GM12892 (cell line): ENCODE measurements at regions not wholly inside any gene's neighbourhood (a gene's known extent, or its start where the extent isn't known, plus 50 kb on each side); places are given as distances from the start of the nearest gene placed in this dataset.

Experiments
- POLR2A ChIP-seq: IDR thresholded peaks from 2 replicates; pipeline ENCODE4 v1.6.1; 2011; ENCODE audit warnings: low read depth, low read length, control low read depth
- POLR2AphosphoS5 ChIP-seq: IDR thresholded peaks from 2 replicates; pipeline ENCODE4 v1.6.1; 2011; ENCODE audit warnings: low read depth, low read length, control low read depth
- TAF1 ChIP-seq: IDR thresholded peaks from 2 replicates; pipeline ENCODE4 v1.6.1; 2011; ENCODE audit warnings: low read depth, mild to moderate bottlenecking, control low read depth, low read length, borderline replicate concordance

DNA sequence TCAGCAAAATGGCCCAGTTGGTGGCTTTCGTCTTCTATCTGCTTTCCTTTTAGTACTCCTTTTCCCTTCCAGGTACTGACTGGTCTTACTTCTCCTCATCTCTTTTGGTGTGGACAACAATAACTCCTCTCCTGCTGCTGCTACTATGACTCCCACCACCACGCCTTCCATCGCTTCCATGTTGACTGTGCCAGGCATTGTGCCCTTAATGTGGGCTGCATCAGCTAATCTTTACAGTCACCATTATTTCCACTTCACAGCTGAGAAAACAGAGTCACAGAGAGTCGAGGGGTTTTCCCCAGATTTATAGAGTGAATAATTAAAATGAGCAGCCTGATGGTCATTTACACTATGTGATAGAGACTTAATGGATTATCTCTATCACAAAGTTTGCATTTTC lies 184.9 kb upstream of the IL12B start:
- TF ChIP-seq POLR2A, result no peak
- TF ChIP-seq POLR2AphosphoS5, result no peak
- no peak for TF ChIP-seq TAF1
